NOMO-1 treated with DMSO at 0.1 percent for 48 hours (cell line): ENCODE measurements at regions not wholly inside any gene's neighbourhood (a gene's known extent, or its start where the extent isn't known, plus 50 kb on each side); places are given as distances from the start of the nearest gene placed in this dataset.

Experiments used
- DNase-seq: peaks from one replicate; lab custom pipeline; 2025; ENCODE audit not compliant: unreplicated experiment; lab: John Stamatoyannopoulos, UW

- no peak for DNase-seq
Observed at GRCh38 chr1:219478811-219479210, 134.1 kb downstream of the ZC3H11B start.

GRCh38 chr1:219477861-219478260 is 135.0 kb downstream of the ZC3H11B start:
- no peak for DNase-seq

GRCh38 chr1:219476716-219477115 is 136.2 kb downstream of the ZC3H11B start:
- no peak for DNase-seq

- DNase-seq = no peak
Observed at GRCh38 chr1:219476116-219476515, 136.8 kb downstream of the ZC3H11B start.

GRCh38 chr1:219472596-219472995 is 140.3 kb downstream of the ZC3H11B start:
- DNase-seq = no peak

DNA sequence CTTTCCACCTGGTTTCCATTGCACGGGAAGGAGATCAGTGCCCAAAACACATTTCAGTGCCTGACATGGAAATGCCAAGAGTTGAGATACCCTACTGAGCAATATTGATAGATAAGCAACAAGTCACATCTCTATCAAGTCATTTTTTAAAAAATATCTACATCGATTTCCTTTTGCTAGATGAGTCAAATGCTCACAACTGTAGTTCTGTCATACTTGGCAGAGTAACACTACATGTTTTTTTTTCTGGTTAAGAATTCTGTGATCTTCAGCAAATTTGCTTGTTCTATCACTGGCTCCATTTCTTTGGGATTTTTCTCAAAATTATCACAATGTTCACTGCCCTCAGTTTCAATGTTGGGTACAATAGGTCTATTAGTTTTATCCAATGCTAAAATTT is 145.4 kb downstream of the ZC3H11B start:
- DNase-seq = no peak

GRCh38 chr1:219466766-219467165 is 146.1 kb downstream of the ZC3H11B start:
- DNase-seq = no peak

GRCh38 chr1:219465212-219466093 is 147.5 kb downstream of the ZC3H11B start:
- DNase-seq = no peak

GRCh38 chr1:219463636-219464035 is 149.3 kb downstream of the ZC3H11B start:
- DNase-seq = no peak

GRCh38 chr1:219461981-219462400 is 150.9 kb downstream of the ZC3H11B start:
- DNase-seq = peak; percentile 25

DNA sequence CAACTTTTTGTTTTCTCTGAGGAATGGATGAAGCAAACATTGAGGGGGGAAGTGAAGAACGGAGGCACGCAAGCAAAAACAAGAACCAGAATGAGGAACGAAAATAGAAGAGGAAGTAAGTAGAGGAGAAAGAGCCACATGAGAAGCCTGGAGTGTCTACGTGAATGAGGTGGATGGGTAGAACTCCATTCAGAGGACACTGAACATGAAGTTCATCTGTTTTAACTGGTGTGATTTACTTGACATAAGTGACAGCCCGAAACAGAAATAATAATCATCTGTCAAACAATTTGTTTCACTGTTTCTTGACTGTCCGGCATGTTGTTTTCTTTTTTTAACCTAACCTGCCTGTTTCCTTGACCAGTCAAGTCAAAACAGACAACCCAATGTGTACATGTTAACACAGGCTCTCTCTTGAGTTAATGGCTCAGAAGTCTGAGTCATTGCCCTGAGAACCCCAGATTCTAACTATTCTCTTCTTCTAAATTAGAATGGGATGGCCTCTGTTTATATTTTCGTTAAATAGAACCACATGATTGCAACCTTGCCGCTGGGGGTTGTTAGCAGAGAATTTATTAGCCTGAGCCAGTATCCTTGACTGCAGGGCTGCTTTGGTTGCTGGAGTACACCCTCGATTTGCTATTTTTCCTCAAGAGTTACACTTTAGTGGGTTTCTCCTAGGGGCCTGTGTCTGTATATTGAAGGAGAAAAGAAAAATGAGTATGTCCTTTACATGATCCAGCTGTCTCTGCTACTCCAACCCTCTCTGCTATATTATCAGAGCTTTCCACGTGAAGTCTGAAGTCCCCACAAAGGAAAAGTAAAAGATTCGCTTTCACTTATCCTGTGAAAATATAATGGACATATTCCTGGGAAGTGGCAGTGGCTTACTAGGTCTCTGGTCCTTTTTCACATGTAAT is 151.7 kb downstream of the ZC3H11B start:
- peak; percentile 98 for DNase-seq

DNA sequence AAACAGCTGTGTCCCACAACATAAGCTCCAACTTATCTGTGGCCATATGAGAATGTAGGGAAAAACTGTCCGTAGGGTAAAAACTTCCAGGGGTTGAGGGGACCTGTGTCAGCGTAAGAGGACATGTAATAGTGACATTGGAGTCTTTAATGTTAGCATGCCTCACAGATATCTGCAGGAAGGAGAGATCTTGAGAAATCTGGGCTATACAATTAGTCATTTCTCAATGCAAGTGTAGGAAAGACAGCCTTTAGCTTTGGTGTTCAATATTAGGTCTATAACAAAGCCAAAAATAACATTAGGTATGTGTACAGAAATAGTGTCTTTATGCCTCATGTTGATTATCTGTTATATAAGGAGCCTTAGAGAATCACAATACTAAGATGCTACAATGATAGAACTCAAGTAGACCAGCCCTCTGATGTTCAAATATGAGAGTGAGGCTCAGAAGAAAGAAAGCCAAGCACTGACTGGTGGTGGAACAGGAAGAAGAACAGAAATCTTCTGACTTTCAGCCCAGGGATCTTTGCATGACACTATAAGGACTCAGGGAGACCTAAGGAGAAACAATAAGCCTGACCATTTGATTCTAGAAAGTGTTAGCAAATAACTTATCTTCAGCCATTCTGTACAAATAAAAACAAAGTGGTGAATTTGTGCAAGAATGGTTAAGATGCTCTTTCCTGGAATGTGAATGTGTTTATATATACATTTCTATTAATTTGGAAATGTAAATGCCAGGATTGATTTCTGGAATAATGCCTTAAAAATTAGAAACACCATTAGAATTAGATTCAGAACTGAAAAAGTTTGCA is 152.6 kb downstream of the ZC3H11B start:
- DNase-seq = peak; percentile 35

DNA sequence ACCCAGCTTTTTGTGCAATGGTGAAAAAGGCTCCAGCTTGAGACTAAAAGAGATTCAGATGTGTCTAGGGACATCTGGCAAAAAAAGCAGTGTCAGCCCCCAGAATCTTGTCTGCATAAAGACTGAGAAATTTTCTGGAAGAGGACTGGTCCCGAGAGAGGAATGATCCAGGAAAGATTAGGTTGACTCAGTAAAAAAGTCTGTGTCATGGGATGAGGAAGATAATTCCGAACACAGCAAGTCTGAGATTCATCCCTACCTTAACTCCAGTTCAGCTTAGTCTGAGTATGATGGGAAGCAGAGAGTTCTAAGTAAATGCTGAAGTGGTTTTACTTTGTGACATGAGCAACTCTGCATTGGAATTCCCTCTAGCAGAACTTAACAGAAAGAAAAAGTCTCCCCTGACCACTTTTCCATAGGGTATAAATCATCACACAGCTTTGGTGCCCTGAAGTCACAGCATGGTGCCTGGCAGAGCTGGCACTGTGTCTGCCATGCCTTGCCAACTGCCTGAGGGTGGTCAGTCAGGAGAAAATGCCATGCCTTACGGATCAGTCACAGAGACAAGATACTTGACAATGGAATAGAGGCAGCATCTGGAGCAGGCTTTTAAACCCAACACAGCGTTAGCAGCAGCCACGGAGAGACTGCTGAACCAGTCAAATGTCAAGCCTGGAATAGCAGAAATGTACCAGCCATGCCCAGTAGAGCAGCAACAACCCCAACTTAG is 153.4 kb downstream of the ZC3H11B start:
- DNase-seq = no peak

- DNase-seq = no peak
Observed at GRCh38 chr1:219446288-219446687, 166.6 kb downstream of the ZC3H11B start.

GRCh38 chr1:219445864-219446263 is 167.0 kb downstream of the ZC3H11B start:
- DNase-seq = no peak

DNA sequence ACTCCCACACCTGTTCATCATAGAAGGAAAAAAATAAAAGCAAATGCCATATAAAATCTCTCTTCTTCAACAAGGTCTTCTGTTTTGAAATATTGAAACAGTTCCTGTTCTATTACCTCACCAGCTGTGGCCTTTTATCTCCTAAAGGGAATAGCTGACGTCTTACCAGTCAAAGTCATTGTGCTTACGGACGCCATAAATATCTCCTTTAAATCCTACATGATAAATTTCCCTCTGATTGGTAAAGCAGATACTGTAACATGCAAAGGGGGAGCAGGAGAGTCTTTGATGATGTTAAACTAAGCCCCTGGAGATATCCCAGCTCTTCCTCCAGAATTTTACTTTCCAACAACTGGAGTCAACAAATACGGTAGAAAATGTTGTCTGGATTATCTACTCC is 168.4 kb downstream of the ZC3H11B start:
- no peak for DNase-seq

DNA sequence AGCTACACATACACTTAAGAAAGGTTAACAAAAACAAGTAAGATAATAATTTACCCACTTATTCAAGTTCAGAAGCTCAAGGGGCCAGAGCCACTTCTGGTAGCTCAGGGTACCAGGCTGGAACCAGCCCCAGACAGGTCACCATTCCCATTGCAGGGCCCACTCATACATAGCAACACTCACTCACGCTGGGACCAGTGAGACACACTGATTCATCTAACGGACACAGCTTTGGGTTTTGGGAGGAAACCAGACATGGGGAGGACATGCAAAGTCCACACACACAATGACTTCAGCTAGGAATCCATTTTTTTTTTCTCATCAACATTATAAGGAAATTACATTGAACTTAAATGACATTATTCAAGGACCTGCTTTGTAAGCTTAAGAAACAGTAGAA is 169.1 kb downstream of the ZC3H11B start:
- no peak for DNase-seq

DNA sequence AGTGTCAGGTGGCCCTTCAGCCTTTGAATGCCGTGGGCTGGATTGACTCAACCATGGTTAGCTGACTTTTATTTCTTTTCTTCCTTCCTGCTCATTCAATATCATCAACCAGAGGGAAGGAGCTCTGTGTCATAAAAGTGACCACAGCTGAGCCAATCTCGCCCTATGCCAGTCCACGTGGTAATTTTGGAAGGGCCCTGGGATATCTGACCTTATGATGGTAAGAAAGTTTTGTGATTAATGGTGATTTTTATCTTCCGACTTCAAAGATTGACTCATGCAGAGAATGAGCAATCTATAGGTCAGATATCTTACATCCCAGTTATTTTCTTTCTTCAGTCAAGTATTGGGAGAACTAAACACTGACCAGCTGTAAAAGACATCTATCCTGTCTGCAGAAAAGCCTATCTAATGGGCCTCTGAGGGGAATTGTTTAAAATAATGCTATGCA is 170.3 kb downstream of the ZC3H11B start:
- no peak for DNase-seq

DNA sequence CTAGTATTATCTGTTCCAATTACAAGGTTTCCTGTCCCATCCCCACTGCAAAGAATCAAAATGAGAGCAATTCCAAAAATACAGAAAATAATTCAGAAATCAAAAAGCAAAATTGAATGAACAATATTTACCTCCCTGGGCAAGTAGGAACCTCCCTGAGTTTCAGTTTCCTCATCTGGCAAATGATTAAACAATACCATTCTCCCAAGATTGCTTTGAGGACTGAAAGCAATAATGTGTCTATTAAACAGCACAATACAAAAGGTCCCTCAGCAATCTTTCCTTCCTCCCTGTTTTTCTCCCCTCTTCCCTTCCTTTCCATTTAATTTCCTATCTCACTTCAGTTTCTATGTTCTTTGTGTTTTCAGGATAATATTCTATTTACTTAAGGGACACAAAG is 171.0 kb downstream of the ZC3H11B start:
- no peak for DNase-seq

DNA sequence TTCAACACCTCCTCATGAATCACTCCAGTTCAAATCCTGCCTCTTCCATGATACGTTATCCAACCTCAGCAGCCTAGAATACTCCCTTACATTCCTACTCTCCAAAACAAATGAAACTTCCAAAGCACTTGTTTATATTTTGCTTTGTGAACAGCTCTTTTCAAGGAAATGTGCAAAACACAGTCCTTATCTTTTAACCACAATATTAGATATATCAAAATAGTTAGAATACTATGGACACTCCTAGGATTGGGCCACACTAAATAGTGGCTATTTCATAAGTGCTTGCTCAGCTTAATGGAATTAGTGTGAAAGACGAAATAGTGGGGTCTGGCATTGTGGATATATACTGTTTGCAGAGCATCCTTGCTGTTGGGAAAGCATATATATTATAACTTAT is 173.5 kb downstream of the ZC3H11B start:
- DNase-seq = no peak
